GM18951 (cell line): ENCODE measurements at regions not wholly inside any gene's neighbourhood (a gene's known extent, or its start where the extent isn't known, plus 50 kb on each side); places are given as distances from the start of the nearest gene placed in this dataset.

Source experiments
- POLR2A ChIP-seq: IDR thresholded peaks from 4 replicates; pipeline ENCODE4 v1.6.1; 2011; ENCODE audit warnings: mild to moderate bottlenecking; ENCODE audit not compliant: insufficient read length, insufficient read depth; ENCODE audit errors: extremely low read depth
- in situ Hi-C: fragments of 300-500 bp; cut with MboI; formaldehyde crosslinking; loops from one replicate; pipeline ENCODE4 v1.12.0; 2022; ENCODE audit warnings: low sequenced_read_pairs, mixed read lengths, inconsistent platforms; ENCODE audit not compliant: unreplicated experiment

DNA sequence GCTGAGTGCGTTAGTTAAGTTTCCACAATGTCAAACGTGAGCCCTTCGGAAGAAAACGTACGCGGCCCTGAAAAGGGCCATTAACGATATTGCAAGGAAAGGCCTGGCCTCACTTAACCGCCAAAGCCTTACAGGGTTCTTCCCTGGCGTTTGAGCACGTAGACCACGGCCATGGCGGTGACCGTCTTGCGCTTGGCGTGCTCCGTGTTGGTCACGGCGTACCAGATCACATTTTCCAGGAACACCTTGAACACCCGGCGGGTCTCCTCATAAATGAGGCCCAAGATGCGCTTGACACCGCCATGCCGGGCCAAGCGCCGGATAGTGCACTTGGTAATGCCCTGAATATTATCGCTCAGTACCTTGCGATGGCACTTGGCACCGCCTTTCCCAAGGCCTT is 118.4 kb upstream of the BTN3A2 start:
- in situ Hi-C loops = loop anchor here (25.0 kb wide), 1 partner anchor 1566 kb away; a partner anchor contains a TSS
- TF ChIP-seq POLR2A = no peak

DNA sequence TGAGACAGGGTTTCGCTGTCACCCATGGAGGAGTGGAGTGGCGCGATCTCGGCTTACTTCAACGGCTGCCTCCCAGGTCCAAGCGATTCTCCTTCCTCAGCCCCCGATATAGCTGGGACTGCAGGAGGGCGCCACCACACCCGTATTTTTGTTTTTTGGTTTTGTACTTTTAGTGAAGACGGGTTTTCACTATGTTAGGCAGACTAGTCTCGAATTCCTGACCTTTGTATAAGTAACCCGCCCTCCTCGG is 115.4 kb upstream of the BTN3A2 start:
- in situ Hi-C loops = loop anchor here (25.0 kb wide), 1 partner anchor 1563 kb away; a partner anchor contains a TSS
- TF ChIP-seq POLR2A = no peak

DNA sequence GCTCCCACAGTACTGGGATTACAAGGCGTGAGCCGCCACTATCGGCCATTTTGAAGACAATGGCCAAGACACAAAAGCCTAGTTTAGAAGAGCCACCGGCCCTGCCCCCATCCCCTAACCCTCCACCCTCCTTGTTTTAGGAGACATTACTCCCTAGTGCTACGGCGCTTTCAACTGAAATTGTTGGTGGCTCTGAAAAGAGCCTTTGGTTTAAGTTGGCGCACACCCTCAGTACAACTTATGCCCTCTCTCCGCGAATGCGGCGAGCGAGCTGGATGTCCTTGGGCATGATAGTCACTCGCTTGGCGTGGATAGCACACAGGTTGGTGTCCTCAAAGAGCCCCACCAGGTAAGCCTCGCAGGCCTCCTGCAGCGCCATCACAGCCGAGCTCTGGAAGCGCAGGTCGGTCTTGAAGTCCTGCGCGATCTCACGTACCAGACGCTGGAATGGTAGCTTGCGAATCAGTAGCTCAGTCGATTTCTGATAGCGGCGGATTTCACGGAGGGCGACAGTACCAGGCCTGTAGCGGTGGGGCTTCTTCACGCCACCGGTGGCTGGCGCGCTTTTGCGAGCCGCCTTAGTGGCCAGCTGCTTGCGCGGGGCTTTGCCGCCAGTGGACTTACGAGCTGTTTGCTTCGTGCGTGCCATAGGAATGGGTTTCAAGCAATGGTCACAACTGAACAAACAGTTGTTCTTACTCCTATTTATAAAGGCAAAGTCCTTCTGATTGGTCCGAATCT is 114.9 kb upstream of the BTN3A2 start:
- peak; percentile 99 for TF ChIP-seq POLR2A
- in situ Hi-C loops = loop anchor here (25.0 kb wide), 1 partner anchor 1562 kb away; a partner anchor contains a TSS

GRCh38 chr6:26250698-26251044 is 114.3 kb upstream of the BTN3A2 start:
- TF ChIP-seq POLR2A = no peak
- in situ Hi-C loops = no loop called here

DNA sequence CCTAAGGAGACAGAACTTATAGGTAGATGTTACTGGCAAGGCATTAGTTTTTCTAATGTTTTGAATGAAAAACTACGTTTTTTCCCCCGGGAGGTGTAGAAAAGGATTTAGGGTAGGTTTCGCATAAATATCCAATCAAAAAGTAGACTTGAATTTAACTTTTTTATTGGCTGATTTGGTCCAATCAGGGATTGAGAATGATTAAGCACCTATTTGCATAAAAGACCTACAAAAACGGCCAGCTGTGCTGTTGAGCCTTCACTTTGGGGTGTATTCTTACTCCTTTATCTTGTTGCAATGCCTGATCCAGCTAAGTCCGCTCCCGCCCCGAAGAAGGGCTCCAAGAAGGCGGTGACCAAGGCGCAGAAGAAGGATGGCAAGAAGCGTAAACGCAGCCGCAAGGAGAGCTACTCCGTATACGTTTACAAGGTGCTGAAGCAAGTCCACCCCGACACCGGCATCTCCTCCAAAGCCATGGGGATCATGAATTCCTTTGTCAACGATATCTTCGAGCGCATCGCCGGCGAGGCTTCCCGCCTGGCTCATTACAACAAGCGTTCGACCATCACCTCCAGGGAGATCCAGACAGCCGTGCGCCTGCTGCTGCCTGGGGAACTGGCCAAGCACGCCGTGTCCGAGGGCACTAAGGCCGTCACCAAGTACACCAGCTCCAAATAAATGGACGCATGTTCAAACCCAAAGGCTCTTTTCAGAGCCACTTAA is 113.5 kb upstream of the BTN3A2 start:
- in situ Hi-C loops = no loop called here
- peak; percentile 99 for TF ChIP-seq POLR2A

- in situ Hi-C loops = no loop called here
- TF ChIP-seq POLR2A = no peak
Measured at GRCh38 chr6:26252077-26252472, 112.9 kb upstream of the BTN3A2 start.

DNA sequence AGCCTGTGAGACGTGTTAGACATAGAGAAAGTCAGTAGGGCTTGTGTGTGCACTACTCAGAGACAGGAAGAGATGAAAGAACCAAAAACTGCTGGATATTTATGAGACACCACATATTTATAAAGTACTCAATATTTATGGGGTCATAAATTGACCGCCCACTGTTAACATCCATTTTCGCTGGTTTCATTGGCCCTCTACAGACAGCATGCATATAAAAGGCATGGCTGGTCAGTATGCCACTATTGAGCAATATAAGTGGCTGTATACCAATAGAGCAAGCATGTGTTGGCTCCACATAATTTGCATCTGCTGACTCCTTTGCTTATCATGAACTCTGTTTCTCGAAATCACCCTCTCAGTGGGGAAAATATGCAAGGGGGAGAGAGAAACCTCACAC is 110.3 kb upstream of the BTN3A2 start:
- TF ChIP-seq POLR2A = no peak
- in situ Hi-C loops = no loop called here

DNA sequence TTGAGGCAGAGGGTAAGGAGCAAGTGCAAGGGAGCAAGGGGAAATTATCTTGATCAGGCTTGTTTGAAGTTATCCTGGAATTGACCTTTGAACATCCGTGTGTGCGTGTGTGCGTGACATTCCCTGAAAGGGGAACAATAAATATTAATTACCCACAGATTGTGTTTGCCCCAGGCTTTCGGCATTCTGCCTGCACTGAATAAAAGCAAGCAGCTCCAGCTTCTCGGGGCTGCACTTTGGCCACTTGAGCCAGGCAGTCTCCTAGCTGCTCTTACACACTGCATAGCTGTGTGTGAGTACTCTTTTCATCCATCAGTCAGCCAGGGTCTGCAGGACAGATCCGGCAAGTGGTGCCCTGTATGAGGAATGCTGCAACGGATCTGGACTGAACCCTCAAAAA is 107.7 kb upstream of the BTN3A2 start:
- in situ Hi-C loops = no loop called here

DNA sequence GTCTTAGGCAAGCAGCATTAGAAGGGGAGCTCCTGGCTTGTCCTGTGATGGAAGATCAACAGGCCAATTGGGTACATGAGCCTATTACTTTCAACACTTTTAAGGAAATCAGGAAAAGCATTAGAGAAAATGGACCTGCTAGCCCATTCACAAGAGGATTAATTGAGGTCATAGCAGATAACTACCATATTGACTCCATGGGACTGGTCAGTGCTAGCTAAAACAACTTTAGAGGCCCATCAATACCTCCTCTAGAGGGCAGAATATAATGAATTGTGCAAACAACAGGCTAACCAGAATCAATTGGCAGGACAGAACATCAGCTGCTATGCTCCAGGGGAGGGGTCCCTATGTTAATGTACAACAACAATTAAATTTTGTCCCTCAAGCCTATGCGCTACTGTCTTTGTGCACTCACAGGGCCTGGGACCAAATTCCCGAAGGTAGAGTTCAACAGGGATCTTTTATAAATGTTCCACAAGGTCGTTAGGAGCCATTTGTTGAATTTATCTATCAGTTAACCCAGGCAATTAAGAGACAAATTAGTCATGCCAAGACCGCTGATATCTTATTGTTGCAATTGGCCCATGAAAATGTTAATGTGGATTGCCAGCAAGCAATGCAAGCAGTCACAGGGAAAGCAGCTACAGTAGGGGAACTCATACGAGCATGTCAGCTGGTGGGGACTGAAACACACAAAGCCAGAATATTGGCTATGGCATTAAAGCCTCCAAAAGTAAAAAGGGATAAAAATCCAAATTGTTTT is 106.6 kb upstream of the BTN3A2 start:
- TF ChIP-seq POLR2A = no peak
- in situ Hi-C loops = no loop called here

More for the DNA sequence above, 107.7 kb upstream of the BTN3A2 start:
- no peak for TF ChIP-seq POLR2A

DNA sequence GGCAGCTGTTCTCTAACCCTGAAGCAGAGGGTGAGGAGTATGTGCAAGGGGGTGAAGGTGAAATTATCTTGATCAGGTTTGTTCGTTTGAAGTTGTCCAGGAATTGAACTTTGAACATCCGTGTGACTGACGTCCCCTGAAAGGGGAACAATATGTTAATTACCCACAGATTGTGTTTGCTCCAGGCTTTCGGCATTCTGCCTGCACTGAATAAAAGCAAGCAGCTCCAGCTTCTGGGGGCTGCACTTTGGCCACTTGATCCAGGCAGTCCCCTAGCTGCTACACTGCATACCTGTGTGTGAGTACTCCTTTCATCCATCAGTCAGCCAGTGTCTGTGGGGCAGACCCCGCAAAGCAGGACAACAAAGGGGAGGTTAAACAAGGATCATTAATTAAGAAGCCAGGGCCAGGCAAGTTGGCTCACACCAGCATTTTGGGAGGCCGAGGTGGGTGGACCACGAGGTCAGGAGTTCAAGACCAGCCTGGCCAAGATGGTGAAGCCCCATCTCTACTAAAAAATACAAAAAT is 104.8 kb upstream of the BTN3A2 start:
- in situ Hi-C loops = no loop called here

GRCh38 chr6:26260725-26261490 is 104.1 kb upstream of the BTN3A2 start:
- in situ Hi-C loops = no loop called here
- TF ChIP-seq POLR2A = no peak

More for the DNA sequence above, 104.8 kb upstream of the BTN3A2 start:
- TF ChIP-seq POLR2A = no peak

- no peak for TF ChIP-seq POLR2A
- in situ Hi-C loops = no loop called here
Measured at GRCh38 chr6:26264547-26264946, 100.5 kb upstream of the BTN3A2 start.
